ENCODE measurements at regions not wholly inside any gene's neighbourhood (a gene's known extent, or its start where the extent isn't known, plus 50 kb on each side); places are given as distances from the start of the nearest gene placed in this dataset.

DNA sequence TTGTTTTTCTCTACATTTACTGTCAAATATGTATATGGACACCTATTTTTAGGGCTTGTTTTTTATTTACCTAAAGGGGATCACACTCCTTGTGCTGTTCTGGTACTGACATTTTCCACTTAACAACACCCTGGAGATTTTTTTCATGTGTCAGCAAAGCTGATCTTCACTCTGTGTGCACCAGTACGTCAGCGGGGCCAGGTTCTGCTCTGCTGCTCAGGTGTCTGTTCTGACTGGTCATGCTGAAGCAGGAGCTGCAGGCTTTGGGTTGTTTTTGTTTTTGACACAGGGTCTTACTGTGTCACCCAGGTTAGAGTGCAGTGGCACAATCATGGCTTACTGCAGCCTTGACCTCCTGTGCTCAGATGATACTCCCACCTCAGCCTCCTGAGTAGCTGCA, 81.9 kb upstream of the CCND2 start:
- TF ChIP-seq POLR2A (IDR thresholded peaks at IDR 0.05; ENCODE audit: low read depth, low read length) (no peak), CTCF (conservative IDR thresholded peaks at IDR 0.05; ENCODE audit: low read depth, low read length) (no peak)

Data from IMR-90 (cell line).